COLO668 (cell line): ENCODE measurements at regions not wholly inside any gene's neighbourhood (a gene's known extent, or its start where the extent isn't known, plus 50 kb on each side); places are given as distances from the start of the nearest gene placed in this dataset.
"Not testable (repeated sequence)": the region's sequence is repeated elsewhere in the genome, so short reads cannot be mapped to it uniquely, and the experiment has no call there.

Experiments used
- DNase-seq: peaks from one replicate; lab custom pipeline; 2025; ENCODE audit not compliant: unreplicated experiment; lab: John Stamatoyannopoulos, UW

GRCh38 chr13:85608255-85608829 is 190.9 kb downstream of the SLITRK6 start:
- no peak for DNase-seq

- no peak for DNase-seq
These were observed 195.5 kb downstream of the SLITRK6 start for GRCh38 chr13:85603735-85604134.

- peak; percentile 24 for DNase-seq
These were observed 197.7 kb downstream of the SLITRK6 start for GRCh38 chr13:85601526-85601925.

GRCh38 chr13:85597790-85598500 is 201.3 kb downstream of the SLITRK6 start:
- no peak for DNase-seq

- DNase-seq = no peak
These were observed 207.0 kb downstream of the SLITRK6 start for GRCh38 chr13:85592211-85592610.

- DNase-seq = no peak
These were observed 208.8 kb downstream of the SLITRK6 start for GRCh38 chr13:85590231-85590931.

GRCh38 chr13:85589021-85589420 is 210.2 kb downstream of the SLITRK6 start:
- DNase-seq = no peak

- no peak for DNase-seq
These were observed 210.9 kb downstream of the SLITRK6 start for GRCh38 chr13:85588359-85588758.

GRCh38 chr13:85586856-85587255 is 212.4 kb downstream of the SLITRK6 start:
- no peak for DNase-seq

GRCh38 chr13:85586422-85586831 is 212.8 kb downstream of the SLITRK6 start:
- DNase-seq = no peak

- no peak for DNase-seq
These were observed 216.3 kb downstream of the SLITRK6 start for GRCh38 chr13:85582890-85583289.

- DNase-seq = no peak
These were observed 224.1 kb downstream of the SLITRK6 start for GRCh38 chr13:85575110-85575509.

- DNase-seq = no peak
These were observed 231.3 kb downstream of the SLITRK6 start for GRCh38 chr13:85567909-85568308.

GRCh38 chr13:85565652-85566051 is 233.6 kb downstream of the SLITRK6 start:
- DNase-seq = no peak

GRCh38 chr13:85564598-85564997 is 234.6 kb downstream of the SLITRK6 start:
- no peak for DNase-seq

GRCh38 chr13:85562282-85562681 is 236.9 kb downstream of the SLITRK6 start:
- DNase-seq = no peak

GRCh38 chr13:85557691-85558467 is 241.3 kb downstream of the SLITRK6 start:
- no peak for DNase-seq

- DNase-seq = no peak
These were observed 248.2 kb downstream of the SLITRK6 start for GRCh38 chr13:85551012-85551411.

- no peak for DNase-seq
These were observed 249.4 kb downstream of the SLITRK6 start for GRCh38 chr13:85549819-85550218.

GRCh38 chr13:85548845-85549244 is 250.4 kb downstream of the SLITRK6 start:
- not testable (repeated sequence) for DNase-seq

GRCh38 chr13:85545771-85546170 is 253.4 kb downstream of the SLITRK6 start:
- no peak for DNase-seq
